GM19452 (cell line): ENCODE measurements at regions not wholly inside any gene's neighbourhood (a gene's known extent, or its start where the extent isn't known, plus 50 kb on each side); places are given as distances from the start of the nearest gene placed in this dataset.
"Not testable (repeated sequence)": the region's sequence is repeated elsewhere in the genome, so short reads cannot be mapped to it uniquely, and the experiment has no call there.

ENCODE experiments used
- ATAC-seq: cut with Tn5 transposase; IDR thresholded peaks from one replicate; pipeline ENCODE4 v1.9.1; 2021; ENCODE audit not compliant: unreplicated experiment

DNA sequence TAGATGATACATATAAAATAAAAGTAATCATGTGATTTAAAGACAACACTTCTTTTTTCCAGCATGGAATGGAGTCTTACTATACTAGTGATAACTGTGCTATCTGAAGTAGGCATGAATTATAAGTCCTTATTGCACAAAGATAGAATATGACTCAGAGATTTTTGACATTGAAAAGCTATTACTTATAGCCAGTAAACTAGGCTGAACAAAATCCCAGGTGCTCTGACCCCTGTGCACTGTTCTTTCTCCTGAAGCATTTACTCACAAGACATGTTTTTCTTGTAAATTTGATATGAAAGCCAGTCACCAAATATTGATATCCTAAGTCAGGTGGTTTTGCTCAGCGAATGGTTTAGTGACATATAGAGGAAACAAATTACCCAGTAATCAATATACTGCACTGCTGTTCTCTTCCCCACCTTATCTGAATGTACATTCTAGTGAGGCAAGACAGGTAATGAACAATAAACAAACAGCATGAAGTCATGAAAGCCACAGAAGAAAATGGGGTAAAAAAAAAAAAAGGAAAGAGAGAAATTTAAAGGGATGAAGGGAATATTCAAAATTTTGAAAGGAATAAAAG lies 1567.0 kb upstream of the SPRY2 start:
- ATAC-seq = no peak

DNA sequence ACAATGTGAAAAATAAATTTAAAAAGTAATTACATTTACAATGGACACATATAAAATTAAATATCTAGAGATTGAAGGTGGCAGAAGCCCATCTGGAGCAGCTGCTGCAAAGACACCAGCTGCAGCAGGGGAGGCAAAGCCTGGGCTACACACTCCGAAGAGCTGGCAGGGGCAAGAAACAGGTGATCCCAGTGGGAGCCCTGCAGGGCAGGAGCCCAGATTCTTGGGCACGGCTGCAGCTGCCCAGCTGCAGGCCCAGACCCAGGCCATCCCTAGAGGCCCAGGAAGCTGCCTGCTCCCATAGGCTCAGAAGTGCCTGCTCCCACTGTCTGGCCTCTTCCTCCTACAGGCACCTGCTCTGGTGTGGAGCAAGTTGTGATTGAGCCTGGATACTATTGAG lies 1547.9 kb upstream of the SPRY2 start:
- no peak for ATAC-seq

DNA sequence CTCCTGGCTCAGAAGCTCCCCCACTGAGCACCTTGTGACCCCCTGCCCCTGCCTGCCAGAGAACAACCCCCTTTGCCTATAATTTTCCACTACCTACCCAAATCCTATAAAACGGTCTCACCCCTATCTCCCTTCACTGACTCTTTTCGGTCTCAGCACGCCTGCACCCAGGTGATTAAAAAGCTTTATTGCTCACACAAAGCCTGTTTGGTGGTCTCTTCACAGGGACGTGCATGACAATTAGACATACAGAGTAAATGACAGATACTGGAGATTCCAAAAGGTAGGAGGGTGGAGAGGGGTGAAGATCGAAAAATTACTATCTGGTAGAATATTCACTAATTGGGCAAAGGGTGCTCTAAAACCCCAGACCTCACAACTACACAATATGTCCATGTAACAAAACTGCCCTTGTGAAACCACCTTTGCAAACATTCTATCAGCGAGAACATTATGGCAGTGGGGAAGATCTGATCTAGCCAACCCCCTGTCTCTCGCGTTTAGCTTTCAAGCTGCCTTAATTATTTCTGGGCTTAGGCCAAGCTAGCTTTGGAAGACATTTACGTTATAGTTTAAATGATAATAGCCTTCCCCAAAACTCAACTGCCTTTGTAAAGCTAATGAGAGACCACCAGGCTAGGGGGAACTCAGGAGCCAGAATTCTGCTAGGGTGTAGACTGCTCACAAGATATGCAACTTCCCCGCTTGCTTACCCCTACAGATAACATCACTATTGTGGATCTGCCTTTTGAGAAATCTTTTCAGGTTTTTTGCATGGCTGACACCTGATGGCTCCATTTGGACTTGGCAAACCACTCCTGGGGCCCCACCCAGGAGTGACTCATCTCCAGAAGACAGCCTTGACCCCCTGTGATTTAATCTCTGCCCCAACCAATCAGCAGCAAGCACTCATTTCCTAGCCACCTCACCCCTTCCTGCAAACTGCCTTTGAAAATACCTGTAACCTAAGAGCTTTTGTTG lies 1534.0 kb upstream of the SPRY2 start:
- ATAC-seq = no peak

DNA sequence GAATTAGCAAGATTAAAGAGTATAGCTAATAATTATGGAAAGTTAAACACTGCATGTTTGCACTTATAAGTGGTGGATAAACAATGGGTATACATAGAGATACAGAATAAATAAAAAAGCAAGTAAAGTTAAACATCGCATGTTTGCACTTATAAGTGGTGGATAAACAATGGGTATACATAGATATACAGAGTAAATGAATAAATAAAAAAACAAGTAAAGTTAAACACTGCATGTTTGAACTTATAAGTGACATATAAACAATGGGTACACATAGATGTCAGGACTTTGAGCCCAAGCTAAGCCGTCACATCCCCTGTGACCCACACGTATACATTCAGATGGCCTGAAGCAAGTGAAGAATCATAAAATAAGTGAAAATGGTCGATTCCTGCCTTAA lies 1533.3 kb upstream of the SPRY2 start:
- ATAC-seq = no peak

DNA sequence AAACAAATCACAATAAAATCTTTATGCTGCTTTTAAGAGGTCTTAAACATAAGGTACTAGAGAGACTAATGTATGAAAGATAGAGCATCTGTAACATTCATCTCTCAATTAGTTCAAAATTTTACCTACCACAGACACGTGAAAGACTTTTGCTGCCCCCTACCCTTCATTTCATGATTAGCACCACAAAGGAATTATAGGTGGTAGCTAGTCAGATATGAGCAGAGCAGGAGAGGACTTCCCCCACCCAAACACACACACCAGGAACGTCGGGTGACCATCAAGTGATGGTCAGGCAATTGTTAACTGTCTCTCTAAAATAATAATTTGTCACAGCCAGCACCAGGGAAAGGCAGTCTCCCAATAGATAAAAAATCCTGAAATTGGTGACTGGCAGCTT lies 1531.7 kb upstream of the SPRY2 start:
- no peak for ATAC-seq

DNA sequence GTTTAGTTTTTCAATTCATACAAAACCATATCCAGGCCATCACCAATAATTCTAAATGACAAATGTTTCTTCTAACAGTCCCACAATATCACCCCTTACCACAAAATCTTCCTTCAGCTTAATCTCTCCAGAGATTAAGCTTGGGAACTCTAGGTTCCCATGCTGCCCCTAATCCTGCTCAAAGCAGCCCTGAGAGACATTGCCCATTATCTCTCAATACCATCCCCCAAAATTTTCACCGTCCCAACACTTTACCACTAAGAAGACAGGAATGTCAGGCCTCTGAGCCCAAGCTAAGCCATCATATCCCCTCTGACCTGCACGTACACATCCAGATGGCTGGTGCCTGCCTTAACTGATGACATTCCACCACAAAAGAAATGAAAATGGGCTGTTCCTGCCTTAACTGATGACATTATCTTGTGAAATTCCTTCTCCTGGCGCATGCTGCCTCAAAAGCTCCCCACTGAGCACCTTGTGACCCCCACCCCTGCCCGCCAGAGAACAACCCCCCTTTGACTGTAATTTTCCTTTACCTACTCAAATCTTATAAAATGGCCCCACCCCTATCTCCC lies 1530.9 kb upstream of the SPRY2 start:
- ATAC-seq = not testable (repeated sequence)

DNA sequence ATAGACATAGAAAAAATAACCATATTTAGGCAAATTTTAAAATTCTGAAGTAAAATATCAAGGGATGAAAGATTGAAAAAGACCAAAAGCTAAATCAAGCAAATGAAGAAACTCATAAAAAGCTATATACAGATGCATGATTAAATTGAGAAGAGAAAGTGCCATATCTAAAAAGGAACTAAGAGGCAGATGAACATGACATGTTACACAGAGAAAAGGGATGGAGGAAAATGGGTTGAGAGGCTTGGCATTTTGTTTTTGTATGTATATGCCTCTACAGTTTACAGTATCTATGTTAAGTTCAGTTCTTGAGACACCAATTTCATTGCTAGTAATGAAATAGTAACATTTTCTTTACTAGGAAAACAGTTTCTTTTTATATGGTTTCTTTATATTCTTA lies 1507.4 kb upstream of the SPRY2 start:
- no peak for ATAC-seq

DNA sequence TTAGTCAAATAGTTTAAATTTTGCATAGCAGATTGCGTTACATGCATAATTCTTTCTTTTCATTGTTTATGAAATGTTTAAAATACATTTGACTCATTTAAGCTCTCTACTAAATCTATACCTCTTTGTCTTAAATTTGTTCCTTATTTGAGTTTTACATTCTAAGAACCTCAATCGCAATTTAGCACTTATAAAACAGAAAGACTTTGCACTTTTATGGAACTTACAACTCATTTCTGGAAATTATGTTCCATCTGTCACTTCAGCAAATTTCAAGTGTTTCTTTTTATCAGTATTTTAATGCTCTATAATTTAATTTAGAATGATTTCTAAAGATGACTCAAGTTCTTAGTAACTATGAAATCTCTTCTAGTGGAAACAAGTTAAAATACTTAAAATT lies 1505.8 kb upstream of the SPRY2 start:
- ATAC-seq = no peak

DNA sequence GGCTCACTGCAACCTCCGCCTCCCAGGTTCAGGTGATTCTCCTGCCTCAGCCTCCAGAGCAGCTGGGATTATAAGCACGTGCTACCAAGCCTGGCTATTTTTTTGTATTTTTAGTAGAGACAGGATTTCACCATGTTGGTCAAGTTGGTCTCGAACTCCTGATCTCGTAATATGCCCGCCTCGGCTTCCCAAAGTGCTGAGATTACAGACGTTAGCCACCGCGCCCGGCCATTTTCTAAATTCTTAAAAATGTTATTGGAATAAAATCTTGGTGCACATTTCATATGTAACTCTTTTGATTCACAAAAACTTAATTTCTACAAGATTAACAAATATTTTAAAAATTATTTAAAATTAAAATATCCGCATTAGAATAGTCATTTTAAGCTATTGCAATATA lies 1480.3 kb upstream of the SPRY2 start:
- ATAC-seq = no peak

DNA sequence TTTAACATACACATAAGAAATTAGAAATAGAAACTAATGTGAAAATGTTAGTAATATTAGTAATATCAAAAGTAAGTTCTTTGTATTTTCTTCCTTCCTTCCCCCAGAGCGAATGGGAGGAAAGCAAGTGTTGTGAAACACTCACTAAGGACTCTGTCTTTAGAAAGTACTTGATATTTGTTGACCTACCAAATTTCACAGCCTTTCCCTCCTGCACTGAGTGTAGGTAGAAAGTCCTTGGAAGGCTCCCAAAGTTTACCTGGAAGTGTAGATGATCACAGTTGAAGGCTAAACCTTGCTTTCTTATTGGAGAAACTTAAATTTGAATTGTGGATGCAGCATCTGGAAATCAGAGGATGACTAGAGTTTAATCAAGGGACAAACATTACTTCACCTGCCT lies 1459.5 kb upstream of the SPRY2 start:
- no peak for ATAC-seq

DNA sequence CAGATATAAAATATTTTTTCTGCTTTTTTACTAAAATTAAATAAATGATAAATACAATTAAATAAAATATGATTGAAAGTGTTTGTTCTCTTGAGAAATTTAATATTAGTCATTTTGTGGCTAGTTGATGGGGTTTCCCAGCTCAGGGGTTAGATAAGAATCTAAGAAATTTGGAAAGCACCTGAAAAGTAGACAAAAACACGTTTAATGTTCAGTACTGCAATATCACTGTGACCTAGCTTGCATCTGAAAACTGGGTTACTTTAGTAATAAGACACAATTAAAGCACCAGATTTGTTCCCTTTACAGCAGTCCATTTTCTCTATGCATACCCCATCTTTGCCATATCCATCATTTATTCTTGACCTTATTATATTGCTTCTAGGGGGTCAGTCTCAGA lies 1454.8 kb upstream of the SPRY2 start:
- no peak for ATAC-seq

DNA sequence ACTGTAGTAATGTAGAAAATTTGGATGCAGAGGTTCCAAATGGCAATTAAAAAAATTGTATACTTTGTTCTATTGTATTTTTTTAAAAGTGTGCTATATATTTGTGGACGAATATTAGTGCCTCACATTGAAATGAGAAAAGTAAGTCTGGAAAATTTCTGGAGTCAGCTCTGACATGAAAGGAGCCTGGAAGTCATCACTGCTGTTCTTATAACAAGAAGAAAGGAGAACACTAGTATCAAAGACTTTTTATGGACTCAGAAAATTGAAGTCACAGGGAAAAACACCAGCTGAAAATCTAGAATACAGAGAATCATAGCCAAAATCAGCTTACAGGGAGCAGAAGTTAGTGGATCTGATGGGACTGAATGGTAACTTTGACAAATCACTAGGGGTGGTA lies 1450.7 kb upstream of the SPRY2 start:
- no peak for ATAC-seq

DNA sequence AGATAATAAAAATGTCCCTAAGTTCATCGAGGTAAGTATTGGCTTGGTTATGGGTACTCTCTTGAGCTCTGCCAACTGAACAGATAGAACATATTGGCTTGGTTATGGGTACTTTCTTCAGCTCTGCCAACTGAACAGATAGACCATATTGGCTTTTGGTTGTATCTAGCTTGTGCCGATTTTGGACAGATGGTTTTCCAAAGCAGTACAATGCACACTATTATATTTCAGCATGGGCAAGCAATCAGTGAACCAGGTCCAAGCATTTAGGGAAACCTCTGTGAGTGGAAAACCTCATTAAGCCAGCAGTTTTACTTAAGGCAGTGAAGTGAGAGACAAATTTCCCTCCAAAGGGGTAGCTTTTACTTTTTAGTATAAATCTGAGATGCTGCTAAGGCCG lies 1440.5 kb upstream of the SPRY2 start:
- ATAC-seq = no peak

DNA sequence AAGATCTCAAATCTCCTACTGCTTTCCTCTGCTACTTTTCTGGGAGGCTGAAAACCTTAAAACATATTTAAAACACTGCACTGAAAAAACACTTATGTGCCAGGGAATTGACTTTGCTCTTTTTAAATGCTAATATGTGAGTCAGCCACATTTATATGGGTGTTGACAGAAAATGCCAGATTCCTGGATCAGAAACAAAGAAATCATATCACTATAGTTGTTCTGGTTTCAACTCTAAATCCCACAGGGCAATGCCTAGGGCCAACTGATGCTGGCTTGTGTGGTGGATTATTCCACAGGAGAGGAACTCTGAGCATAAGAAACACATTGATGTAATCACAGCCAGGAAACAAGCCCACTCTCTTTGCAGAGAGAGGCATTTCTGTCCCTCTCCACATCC lies 1439.0 kb upstream of the SPRY2 start:
- no peak for ATAC-seq

DNA sequence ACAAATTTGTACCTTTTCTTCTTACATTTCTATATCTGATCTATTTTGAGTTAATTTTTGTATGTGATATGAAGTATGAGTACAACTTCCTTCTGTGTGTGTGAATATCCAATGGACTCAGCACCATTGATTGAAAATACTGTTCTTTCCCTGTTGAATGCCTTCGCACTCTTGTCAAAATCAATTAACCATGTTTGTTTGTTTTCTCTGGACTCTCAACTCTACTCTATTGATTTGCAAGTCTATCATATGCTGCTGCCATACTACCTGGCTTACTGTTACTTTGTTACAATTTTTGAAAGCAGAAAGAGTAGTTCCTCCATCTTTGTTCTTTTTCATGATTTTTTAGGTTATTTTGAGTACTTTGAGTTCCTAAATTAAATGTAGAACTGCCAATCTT lies 1437.4 kb upstream of the SPRY2 start:
- ATAC-seq = no peak

DNA sequence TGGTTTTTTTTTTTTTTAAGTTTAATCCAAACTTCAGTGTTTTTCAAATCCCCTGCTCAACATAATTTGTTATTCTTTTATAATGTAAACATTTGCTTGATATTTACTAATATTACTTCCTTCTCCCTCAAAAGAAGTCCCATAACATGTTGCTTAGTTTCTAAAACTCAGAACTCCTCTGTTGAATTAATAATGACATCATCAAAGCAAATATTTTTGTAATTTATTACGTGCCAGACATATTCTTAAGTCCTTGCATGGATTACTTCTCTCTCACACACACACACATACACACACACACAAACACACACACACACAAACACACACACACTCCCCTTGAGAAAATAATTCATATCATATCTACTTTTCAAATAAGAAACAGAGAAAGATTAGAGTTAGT lies 1432.3 kb upstream of the SPRY2 start:
- ATAC-seq = no peak

DNA sequence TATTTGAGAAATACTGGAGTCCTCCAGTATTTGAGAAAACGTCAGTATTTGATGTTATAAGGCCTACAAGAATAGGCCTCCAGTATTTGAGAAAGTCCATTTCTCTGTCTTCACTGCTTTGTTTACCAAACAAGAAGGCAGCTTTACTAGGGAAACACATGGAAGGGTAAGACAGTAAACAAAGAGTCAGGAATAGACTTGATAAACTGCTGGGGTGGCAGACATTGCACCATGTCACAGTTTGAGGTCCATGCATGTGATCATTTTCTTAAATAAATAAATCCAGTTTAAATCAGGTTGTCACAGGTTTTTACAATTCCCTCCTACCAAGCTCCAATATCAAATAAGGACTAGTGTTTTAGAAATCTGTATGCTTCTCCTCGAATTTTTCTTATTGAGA lies 1431.0 kb upstream of the SPRY2 start:
- ATAC-seq = no peak

DNA sequence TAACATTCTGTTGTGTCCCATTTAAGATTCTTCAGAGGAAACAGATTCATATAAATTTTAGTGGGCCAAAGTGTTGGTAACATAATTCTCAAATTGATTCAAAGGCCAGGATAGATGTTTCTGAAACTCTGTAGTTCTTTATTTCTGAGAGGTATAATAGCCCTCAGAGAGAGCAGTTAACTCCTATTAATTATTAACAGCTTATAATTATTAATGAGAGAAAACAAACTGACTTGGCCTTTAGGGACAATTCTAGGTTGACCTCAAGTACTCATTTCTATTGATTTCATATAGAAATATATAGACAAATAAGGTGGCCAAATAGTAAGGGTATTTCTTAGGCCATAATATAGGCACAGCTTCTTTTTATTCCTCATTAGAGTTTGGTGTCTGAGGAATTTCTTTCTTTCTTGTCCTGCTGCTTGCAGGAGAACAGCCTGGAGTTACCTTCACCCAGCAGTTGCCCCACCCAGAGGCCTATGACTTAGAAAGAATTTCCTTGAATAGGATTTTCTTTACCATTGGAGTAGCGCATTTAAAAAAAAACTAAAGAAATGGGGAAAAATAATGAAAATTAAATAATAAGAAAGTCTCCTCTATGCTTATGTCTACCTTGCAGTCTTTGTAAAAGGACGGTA lies 1430.1 kb upstream of the SPRY2 start:
- ATAC-seq = no peak

DNA sequence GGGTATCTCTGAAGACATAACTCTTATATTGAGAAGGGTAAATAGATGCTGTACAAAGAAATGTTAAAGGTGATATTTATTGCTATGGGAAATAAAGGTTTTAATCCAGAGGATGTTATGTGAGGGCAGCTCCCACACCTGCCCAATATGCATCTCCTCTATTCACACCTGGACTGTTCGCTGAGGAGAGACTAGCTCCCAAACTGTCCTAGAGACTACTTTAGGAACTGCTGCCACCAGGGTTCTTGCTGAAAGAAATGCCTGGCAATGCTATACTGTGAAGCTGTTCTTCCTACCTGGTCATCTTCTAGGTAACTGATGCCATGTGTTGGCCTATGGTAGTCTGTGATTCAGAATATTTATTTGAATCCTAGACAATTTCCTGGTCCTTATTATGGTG lies 1421.5 kb upstream of the SPRY2 start:
- ATAC-seq = no peak

DNA sequence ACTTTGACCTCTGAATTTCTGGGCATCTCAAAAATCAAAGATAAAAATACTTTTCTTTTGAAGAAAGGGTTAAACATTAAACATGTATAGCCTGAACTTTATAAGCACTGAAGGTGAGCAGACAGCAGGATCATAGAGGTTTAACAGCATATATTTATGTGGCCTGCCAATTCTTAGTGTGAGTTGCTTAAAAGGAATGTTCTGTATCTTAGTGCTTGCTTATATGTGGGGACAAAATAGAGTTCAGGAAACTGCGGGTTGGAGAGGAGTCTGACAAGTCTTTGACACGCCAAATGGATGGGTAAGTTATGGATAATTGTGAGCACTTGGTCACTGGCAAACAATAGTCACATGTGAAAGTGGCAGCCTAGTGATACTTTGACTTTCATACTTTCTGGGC lies 1419.4 kb upstream of the SPRY2 start:
- ATAC-seq = no peak

DNA sequence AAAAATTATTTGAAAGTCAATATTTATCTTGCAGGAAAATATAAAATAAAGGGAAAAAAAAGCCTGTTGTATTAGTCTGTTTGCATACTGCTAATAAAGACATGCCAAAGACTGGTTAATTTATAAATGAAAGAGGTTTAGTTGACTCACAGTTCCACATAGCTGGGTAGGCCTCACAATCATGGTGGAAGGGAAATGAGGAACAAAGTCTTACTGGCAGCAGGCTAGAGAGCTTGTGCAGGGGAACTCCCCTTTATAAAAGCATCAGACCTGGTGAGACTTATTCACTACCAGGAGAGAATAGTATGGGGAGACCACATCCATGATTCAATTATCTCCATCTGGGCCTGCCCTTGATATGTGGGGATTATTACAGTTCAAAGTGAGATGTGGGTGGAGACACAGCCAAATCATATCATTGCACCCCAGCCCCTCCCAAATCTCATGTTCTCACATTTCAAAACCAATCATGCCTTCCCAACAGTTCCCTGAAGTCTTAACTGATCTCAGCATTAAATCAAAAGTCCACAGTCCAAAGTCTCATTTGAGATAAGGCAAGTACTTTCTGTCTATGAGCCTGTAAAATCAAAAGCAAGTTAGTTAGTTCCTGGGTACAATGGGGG lies 1416.5 kb upstream of the SPRY2 start:
- ATAC-seq = no peak
